ENCODE measurements at regions not wholly inside any gene's neighbourhood (a gene's known extent, or its start where the extent isn't known, plus 50 kb on each side); places are given as distances from the start of the nearest gene placed in this dataset.

DNA sequence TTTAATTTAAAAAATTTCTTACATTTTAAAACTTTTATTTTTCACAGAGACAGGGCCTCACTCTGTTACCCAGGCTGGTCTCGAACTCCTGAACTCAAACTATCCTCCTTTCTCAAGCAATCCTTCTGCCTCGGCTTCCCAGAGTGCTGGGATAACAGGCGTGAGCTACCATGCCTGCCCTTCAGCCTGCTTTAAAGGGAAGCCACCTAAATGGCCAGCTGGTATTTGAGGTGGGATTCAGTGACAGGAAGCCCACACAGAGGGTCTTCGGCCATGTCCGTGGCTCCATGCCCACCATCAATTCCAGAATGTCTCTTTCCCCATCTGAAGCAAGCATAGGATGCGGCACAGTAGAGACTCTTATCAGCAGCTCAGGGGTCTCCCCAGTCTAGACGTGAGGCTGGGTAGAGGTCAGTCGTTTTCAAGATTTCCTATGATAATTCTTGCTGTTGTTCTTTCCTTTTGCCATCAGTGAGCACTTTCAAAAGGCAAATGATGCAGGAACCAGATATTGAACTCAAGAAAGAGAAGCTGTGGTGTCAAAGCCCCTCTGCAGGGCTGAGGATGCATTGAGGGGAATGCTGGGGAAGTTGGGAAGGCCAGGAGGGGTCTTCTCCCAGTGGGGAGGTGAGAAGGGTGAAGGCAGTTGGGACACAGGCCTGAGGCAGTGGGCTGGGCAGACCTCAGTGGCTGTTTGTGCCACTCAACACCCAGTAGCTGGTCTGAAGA lies 291.5 kb upstream of the IGFBP3 start:
- TF ChIP-seq, protein P1, sequence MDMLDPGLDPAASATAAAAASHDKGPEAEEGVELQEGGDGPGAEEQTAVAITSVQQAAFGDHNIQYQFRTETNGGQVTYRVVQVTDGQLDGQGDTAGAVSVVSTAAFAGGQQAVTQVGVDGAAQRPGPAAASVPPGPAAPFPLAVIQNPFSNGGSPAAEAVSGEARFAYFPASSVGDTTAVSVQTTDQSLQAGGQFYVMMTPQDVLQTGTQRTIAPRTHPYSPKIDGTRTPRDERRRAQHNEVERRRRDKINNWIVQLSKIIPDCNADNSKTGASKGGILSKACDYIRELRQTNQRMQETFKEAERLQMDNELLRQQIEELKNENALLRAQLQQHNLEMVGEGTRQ (IDR thresholded peaks at IDR 0.05; ENCODE audit: low read depth, low read length), result no peak
- TF ChIP-seq, protein P2, sequence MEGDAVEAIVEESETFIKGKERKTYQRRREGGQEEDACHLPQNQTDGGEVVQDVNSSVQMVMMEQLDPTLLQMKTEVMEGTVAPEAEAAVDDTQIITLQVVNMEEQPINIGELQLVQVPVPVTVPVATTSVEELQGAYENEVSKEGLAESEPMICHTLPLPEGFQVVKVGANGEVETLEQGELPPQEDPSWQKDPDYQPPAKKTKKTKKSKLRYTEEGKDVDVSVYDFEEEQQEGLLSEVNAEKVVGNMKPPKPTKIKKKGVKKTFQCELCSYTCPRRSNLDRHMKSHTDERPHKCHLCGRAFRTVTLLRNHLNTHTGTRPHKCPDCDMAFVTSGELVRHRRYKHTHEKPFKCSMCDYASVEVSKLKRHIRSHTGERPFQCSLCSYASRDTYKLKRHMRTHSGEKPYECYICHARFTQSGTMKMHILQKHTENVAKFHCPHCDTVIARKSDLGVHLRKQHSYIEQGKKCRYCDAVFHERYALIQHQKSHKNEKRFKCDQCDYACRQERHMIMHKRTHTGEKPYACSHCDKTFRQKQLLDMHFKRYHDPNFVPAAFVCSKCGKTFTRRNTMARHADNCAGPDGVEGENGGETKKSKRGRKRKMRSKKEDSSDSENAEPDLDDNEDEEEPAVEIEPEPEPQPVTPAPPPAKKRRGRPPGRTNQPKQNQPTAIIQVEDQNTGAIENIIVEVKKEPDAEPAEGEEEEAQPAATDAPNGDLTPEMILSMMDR (conservative IDR thresholded peaks at IDR 0.05; ENCODE audit: low read depth, low read length), result no peak
- no peak for TF ChIP-seq RAD21 (IDR thresholded peaks at IDR 0.05; ENCODE audit: low read length)

Data from IMR-90 (cell line).